Aorta (tissue), 5 donors: ENCODE measurements at regions not wholly inside any gene's neighbourhood (a gene's known extent, or its start where the extent isn't known, plus 50 kb on each side); places are given as distances from the start of the nearest gene placed in this dataset.

Source experiments
- ATAC-seq: fragments of 200-7000 bp; cut with Tn5 transposase; one replicate; pipeline ENCODE4 v1.9.1; 2022; ENCODE audit warnings: moderate library complexity; ENCODE audit not compliant: low FRiP score
- DNase-seq, 2 donors: peaks; one replicate each; pipeline ENCODE4 v3.0.0-alpha.2; 2020
- H3K27ac ChIP-seq, 2 donors: one replicate each; pipeline ENCODE4 v1.5.1; 2013; ENCODE audit warnings: low read length in 2 of 2, mild to moderate bottlenecking in 2 of 2, moderate library complexity in 2 of 2, control low read depth in 1 of 2, inconsistent platforms in 1 of 2, low read depth in 1 of 2
- H3K27me3 ChIP-seq, 2 donors: one replicate each; pipeline ENCODE4 v1.6.1; 2013; ENCODE audit warnings: control low read depth in 1 of 2, low read length in 1 of 2, mild to moderate bottlenecking in 1 of 2, moderate library complexity in 1 of 2; ENCODE audit not compliant: insufficient read depth in 2 of 2, control insufficient read depth in 1 of 2
- H3K36me3 ChIP-seq, 2 donors: one replicate each; pipeline ENCODE4 v1.6.1; 2013; ENCODE audit warnings: control low read depth in 1 of 2, low read length in 1 of 2, mild to moderate bottlenecking in 1 of 2; ENCODE audit not compliant: insufficient read depth in 2 of 2, control insufficient read depth in 1 of 2
- H3K4me1 ChIP-seq, 2 donors: one replicate each; pipeline ENCODE4 v1.6.1; 2013; ENCODE audit warnings: low read length in 2 of 2, control low read depth in 1 of 2, mild to moderate bottlenecking in 1 of 2, moderate library complexity in 1 of 2; ENCODE audit not compliant: insufficient read depth in 2 of 2, control insufficient read depth in 1 of 2
- H3K4me3 ChIP-seq, 2 donors: one replicate each; pipeline ENCODE4 v1.5.1; 2013; ENCODE audit warnings: low read length in 2 of 2, control low read depth in 1 of 2, mild to moderate bottlenecking in 1 of 2
- H3K9me3 ChIP-seq: one replicate; pipeline ENCODE4 v1.6.1; 2013; ENCODE audit warnings: mild to moderate bottlenecking, low read length; ENCODE audit not compliant: control insufficient read depth
- WGBS, 2 donors: extraction: QIAGEN DNeasy Blood & Tissue Kit; methylation state at CpG; one replicate each; pipeline ENCODE4 v1.1.7; 2013; 5-methylcytosine and 5-hydroxymethylcytosine counted together
- intact Hi-C, 2 donors: fragments of 100-400 bp; cut with DNase I; formaldehyde crosslinking; loops; one replicate each; pipeline versions ENCODE4 v1.14.2 to v1.15.0; 2022
- donor health status: healthy with polysubstance abuse.
- donor health status: Bipolar disorder and iron deficiency.
- donor health status: DM: no; HTN: no; CAD: no.
- donor health status: DM: no; HTN: no; CAD: no.
- donor health status: DM: yes; HTN: yes; CAD: no.

DNA sequence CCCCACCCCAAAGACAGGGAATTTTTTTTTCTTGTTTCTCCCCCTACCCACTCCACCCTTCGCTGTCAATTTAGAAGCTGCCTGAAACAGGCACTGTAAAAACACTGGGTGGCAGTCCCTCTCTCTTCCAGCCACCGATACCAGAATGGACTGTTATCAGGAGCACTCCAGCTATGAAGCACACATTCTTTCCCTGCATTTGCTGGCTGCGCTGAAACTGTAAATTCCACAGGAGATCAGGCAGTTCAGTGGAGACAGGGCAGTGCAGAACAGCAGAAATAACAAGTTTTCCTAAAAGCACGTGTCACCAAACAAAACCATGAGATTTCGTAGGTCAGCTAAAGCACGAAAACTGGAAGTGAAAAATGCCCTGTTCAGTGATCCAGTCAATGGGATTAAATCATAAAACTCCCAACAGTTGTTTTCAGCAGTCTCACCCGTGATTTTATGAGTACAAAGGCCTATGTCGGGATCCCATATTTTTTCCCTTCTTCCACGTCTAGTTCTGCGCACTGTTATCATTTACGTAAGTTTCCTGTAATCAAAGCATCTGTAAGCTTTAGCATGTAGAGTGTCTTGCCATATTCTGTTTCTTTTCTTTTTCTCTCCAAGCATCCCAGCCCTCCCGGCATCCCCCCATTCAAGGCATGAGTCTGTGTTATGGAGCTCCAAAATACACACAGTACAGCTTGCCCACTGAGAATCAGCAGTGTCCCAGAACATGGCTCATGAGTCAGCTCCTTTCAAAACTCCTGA is 359.9 kb upstream of the EPHA7 start:
- Histone ChIP-seq H3K27ac (no peak overlapping the region), H3K4me3 (no peak overlapping the region), H3K9me3 (no peaks in the 10 kb centered on the region), H3K36me3 (no peaks in the 10 kb centered on the region), H3K27me3 (no peaks in the 10 kb centered on the region), H3K4me1 (peaks cover 0 to 4% of the 10 kb centered on the region in 2 donors)
- 7% methylated on average over 12 of the region's 12 CpGs for WGBS, 2 donors
- ATAC-seq (peak; percentile 80), DNase-seq (no peak)
- intact Hi-C loops: no loop called here

DNA sequence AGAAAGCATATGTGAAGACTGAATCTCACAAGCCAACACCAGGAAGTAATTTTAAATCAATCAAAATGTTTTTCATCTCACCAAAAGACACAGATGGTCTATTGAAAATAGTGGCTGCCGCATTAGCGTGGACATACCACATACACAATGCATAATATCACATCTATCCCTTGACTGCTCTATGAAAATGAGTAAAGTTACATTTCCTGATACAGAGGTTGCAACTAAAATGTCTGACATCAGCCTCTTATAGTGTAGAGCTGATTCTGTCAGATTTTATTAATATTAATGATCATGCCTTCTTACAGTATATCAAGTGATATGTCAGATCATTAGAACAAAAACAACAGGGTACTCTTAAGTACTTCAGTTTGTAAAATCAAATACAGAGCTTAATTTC is 339.8 kb upstream of the EPHA7 start:
- Histone ChIP-seq H3K36me3 (no peaks in the 10 kb centered on the region), H3K4me1 (no peaks in the 10 kb centered on the region), H3K27ac (no peak overlapping the region), H3K4me3 (no peak overlapping the region), H3K27me3 (no peaks in the 10 kb centered on the region), H3K9me3 (no peaks in the 10 kb centered on the region)
- DNase-seq (no peak), ATAC-seq (no peak)
- intact Hi-C loops: no loop called here
- WGBS, 2 donors: 88 to 95% methylated on average over 2 of the region's 2 CpGs

DNA sequence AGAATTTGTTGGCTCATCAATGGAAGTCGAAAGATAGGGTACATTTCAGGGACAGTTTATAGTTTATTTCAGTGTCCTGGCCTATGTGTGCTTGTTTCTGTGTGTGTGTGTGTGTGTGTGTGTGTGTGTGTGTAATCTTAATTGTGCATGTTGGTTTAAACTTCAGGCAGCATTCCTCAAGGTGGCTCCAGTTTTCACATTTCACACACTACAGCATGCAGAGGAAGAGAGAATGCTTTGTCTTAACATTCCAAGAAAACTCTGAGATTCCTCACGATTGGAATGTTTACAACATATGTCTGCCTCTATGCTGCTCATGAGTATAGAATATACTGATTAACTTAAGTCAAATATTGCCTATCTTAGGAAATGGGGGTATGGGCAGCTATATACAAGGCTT is 332.6 kb upstream of the EPHA7 start:
- Histone ChIP-seq H3K27me3 (no peaks in the 10 kb centered on the region), H3K4me1 (no peaks in the 10 kb centered on the region), H3K27ac (no peak overlapping the region), H3K4me3 (no peak overlapping the region), H3K36me3 (no peaks in the 10 kb centered on the region), H3K9me3 (no peaks in the 10 kb centered on the region)
- DNase-seq: no peak
- intact Hi-C loops: no loop called here
- ATAC-seq: no peak
- WGBS, 2 donors: 38% methylated on average over 2 of the region's 2 CpGs

DNA sequence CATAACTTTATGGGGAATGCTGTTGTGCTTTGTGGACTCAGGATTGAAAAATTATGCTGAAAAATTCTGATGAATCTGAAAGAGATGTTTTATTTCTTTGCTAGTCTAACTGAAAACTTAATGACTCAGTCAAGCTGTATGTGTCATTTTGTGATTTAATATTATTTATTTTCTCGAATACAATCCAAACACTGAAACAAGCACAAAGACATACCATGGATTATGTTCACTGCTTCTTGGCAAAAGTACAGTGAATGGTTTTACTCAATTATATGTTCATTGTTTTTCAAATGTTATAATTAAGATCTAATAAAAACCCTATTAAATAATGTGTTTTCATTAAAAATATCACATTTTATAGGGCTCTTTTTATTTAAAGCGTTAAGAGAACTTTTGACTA is 330.6 kb upstream of the EPHA7 start:
- no peaks in the 10 kb centered on the region for H3K9me3 ChIP-seq
- intact Hi-C loops: no loop called here
- no peak for DNase-seq
- 14 to 18% methylated on average over 2 of the region's 2 CpGs for WGBS, 2 donors
- no peak overlapping the region for H3K4me3 ChIP-seq
- no peaks in the 10 kb centered on the region for H3K27me3 ChIP-seq
- no peaks in the 10 kb centered on the region for H3K4me1 ChIP-seq
- no peak for ATAC-seq
- H3K27ac ChIP-seq: no peak overlapping the region
- no peaks in the 10 kb centered on the region for H3K36me3 ChIP-seq

DNA sequence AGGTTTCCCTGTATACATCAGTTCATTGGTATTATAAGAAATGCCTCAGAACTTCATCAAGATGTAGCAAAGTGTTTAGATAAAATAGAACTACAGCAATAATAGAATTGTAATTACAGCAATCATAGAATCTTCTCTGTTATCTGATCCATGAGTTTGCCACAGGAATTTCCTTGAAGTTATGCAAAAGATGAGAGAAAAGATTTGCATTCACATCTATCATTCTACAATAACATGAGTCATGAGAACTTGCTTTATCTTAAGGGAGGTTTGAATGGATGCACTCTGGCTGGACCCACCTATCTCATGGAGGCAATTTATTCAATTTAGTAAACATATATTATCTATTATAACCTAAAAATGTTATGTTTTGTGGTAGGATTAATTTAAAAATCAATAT is 329.8 kb upstream of the EPHA7 start:
- intact Hi-C loops: no loop called here
- H3K27me3 ChIP-seq: no peaks in the 10 kb centered on the region
- H3K4me1 ChIP-seq: no peaks in the 10 kb centered on the region
- ATAC-seq (no peak), DNase-seq (no peak)
- H3K4me3 ChIP-seq: no peak overlapping the region
- H3K9me3 ChIP-seq: no peaks in the 10 kb centered on the region
- no peak overlapping the region for H3K27ac ChIP-seq
- no peaks in the 10 kb centered on the region for H3K36me3 ChIP-seq

DNA sequence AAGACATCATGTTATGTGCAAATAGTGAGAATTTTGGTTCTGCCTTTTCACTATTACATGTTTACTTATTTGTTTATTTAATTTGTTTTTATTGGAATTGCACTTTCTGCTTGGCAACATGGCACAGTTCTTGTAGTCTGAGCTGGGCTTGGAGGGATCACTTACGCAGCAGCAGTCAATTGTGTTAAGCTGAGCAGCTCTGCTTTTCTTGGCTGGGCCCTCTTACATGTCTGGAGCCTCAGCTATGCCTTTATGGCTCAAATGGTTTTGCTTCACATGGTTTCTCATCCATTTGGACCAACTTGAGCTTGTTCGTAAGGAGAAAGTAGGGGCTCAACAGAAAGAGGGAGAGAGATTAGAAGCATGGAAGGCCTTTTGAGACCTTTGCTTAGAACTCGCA is 327.5 kb upstream of the EPHA7 start:
- no peaks in the 10 kb centered on the region for H3K27me3 ChIP-seq
- no peaks in the 10 kb centered on the region for H3K9me3 ChIP-seq
- no peak for ATAC-seq
- WGBS, 2 donors: 59 to 61% methylated on average over 3 of the region's 3 CpGs
- DNase-seq: no peak
- H3K4me3 ChIP-seq: no peak overlapping the region
- no peak overlapping the region for H3K27ac ChIP-seq
- H3K4me1 ChIP-seq: no peaks in the 10 kb centered on the region
- intact Hi-C loops: no loop called here
- no peaks in the 10 kb centered on the region for H3K36me3 ChIP-seq

DNA sequence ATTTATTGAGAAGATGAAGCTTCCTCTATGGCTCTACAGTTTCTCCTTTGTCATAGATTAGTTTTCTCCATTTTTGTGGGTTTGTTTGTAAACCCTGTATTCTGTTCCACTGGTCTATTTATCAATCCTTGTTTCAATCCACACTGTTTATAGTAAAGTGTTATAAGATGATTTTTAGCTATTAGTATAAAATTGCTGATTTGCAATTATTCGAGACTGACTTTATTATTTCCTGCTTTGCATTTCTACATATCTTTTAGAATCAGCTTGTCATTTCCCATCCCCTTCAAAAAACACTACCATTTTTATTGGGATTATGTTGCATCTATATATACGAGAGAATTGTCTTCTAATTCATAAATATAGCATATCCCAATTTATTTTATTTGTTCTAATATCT is 325.9 kb upstream of the EPHA7 start:
- Histone ChIP-seq H3K4me1 (no peaks in the 10 kb centered on the region), H3K9me3 (no peaks in the 10 kb centered on the region), H3K27me3 (no peaks in the 10 kb centered on the region), H3K27ac (no peak overlapping the region), H3K36me3 (no peaks in the 10 kb centered on the region), H3K4me3 (no peak overlapping the region)
- intact Hi-C loops: no loop called here
- 86 to 90% methylated on average over 2 of the region's 2 CpGs for WGBS, 2 donors
- no peak for ATAC-seq
- DNase-seq: no peak

DNA sequence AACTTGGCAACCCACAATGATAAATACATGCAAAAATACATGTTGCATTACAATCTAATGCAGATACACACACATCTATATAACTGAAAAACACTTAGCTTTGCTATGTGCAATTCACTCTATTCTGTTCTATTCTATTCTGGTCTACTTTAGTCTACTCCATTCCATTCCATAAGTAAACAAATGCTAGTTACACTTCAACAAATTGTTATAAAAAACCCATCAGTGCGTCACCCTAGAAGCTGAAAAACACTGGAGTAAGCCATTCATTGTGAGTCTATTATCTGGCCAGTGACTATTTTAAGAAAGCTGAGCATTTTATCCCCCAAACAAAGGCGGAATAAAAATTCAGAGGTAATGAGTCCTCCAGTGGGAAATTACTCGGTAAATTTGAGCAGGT is 315.7 kb upstream of the EPHA7 start:
- Histone ChIP-seq H3K4me1 (no peaks in the 10 kb centered on the region), H3K27me3 (no peaks in the 10 kb centered on the region), H3K36me3 (no peaks in the 10 kb centered on the region), H3K4me3 (no peak overlapping the region), H3K27ac (no peak overlapping the region), H3K9me3 (no peaks in the 10 kb centered on the region)
- WGBS, 2 donors: 79 to 80% methylated on average over 3 of the region's 3 CpGs
- ATAC-seq (no peak), DNase-seq (no peak)
- intact Hi-C loops: no loop called here

DNA sequence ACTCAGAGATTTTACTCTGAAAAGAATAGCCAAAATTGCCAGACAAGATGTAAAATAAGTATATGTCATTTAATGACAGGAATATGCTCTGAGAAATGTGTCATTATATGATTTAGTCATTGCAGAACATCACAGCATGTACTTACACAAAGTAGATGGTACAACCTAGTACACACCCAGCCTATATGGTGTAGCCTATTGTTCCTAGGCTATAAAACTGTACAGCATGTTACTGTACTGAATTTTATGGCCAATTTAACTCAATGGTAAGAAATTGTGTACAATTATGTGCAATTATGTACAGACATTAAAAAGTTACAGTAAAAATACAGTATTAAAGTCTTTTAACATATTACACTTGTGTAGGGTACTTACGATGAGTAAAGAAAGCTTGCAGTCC is 311.9 kb upstream of the EPHA7 start:
- Histone ChIP-seq H3K4me3 (no peak overlapping the region), H3K4me1 (no peaks in the 10 kb centered on the region), H3K27ac (no peak overlapping the region), H3K27me3 (no peaks in the 10 kb centered on the region), H3K9me3 (no peaks in the 10 kb centered on the region), H3K36me3 (no peaks in the 10 kb centered on the region)
- intact Hi-C loops: no loop called here
- WGBS, 2 donors: 68 to 72% methylated on average over 1 of the region's 1 CpG
- DNase-seq (no peak), ATAC-seq (no peak)
